GM12801 (cell line): ENCODE measurements at regions not wholly inside any gene's neighbourhood (a gene's known extent, or its start where the extent isn't known, plus 50 kb on each side); places are given as distances from the start of the nearest gene placed in this dataset.

Experiments used
- TF ChIP-seq, protein P1 (sequence below): IDR thresholded peaks from one replicate; pipeline ENCODE4 v1.5.1; 2011; ENCODE audit warnings: control low read depth; ENCODE audit not compliant: insufficient read length; ENCODE audit errors: extremely low read depth

- TF ChIP-seq, protein P1, sequence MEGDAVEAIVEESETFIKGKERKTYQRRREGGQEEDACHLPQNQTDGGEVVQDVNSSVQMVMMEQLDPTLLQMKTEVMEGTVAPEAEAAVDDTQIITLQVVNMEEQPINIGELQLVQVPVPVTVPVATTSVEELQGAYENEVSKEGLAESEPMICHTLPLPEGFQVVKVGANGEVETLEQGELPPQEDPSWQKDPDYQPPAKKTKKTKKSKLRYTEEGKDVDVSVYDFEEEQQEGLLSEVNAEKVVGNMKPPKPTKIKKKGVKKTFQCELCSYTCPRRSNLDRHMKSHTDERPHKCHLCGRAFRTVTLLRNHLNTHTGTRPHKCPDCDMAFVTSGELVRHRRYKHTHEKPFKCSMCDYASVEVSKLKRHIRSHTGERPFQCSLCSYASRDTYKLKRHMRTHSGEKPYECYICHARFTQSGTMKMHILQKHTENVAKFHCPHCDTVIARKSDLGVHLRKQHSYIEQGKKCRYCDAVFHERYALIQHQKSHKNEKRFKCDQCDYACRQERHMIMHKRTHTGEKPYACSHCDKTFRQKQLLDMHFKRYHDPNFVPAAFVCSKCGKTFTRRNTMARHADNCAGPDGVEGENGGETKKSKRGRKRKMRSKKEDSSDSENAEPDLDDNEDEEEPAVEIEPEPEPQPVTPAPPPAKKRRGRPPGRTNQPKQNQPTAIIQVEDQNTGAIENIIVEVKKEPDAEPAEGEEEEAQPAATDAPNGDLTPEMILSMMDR = no peak
These were observed 292.0 kb upstream of the ADAMTS5 start for GRCh38 chr21:27258742-27259448.

- TF ChIP-seq, protein P1 = no peak
These were observed 291.1 kb upstream of the ADAMTS5 start for GRCh38 chr21:27257908-27258556.

DNA sequence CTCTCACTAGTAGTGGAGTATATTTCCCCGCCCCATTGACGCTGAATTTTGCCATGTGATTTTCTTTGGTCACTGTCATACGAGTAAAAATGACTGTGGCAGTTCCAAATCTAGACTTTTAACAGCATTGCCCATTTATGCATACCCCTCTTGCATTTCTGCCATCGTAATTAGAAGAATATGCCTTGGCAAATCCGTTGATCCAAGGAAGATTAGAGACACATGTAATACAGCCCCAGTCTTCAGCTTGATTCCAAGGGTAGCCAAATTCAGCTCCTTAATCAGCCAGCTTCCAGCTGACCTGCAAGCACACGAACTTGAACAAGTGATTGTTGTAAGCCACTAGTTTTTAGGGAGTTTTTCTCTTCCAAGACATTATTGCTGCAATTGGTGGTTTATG, 290.3 kb upstream of the ADAMTS5 start:
- TF ChIP-seq, protein P1 = no peak

- TF ChIP-seq, protein P1 = no peak
These were observed 284.9 kb upstream of the ADAMTS5 start for GRCh38 chr21:27251752-27252151.

GRCh38 chr21:27250366-27250765, 283.5 kb upstream of the ADAMTS5 start:
- TF ChIP-seq, protein P1 = no peak

DNA sequence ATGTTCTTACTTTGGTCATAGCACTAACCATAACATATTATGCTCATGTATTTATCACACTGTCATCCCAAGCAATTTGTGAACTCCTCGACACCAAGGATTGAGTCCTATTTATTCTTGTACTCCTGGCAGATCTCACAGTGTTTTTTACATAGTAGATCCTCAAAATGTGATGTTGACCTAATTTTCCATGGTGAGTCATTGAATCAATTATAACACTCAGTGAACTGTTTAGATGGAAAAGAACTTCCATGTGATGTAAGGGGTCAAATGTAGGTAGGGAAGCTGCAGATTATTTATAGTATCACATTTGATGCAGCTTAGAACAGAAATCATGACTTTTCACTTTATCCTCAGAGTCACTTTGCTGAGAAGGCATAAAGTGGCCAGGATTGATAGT, 281.9 kb upstream of the ADAMTS5 start:
- TF ChIP-seq, protein P1 = no peak

- TF ChIP-seq, protein P1 = no peak
These were observed 279.9 kb upstream of the ADAMTS5 start for GRCh38 chr21:27246741-27247140.
